ENCODE measurements at regions not wholly inside any gene's neighbourhood (a gene's known extent, or its start where the extent isn't known, plus 50 kb on each side); places are given as distances from the start of the nearest gene placed in this dataset.

DNA sequence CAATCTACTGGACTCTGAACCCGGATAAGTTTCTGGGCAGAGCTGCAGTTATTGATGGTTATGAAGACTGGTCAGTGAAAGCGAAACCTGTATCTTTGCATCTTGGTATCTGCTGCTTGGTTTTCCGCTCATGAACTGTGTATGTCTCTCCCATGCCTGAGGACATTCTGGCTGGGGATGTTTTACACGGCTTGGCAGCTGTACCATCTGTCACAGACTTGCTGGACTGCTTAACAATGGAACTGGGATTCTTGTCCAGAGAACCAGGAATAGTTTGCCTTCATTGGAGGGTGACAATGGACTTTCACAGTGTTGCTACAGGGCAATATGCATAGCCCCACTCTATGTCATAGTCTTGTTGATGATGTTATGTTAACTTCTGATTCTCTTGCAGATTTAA lies 119.9 kb upstream of the TMEM106B start:
- intact Hi-C loops (cut with micrococcal nuclease; ENCODE audit: unreplicated experiment): no loop called here
- H3K79me2 ChIP-seq (ENCODE audit: insufficient read depth, low read length): no peaks in the 10 kb centered on the region
- H3K4me2 ChIP-seq (ENCODE audit: low read depth, low read length): 0 out of 2 replicates have a peak overlapping the region, but pooled peaks have one; percentile 11
- no peak overlapping the region for H3K4me3 ChIP-seq (replicated peaks in 1 of 3; ENCODE audit: insufficient read depth in 1 of 3, low read depth in 2 of 3, low read length in 3 of 3)
- 56% methylated on average over 4 of the region's 4 CpGs for WGBS (ENCODE audit: low lambda C conversion rate)
- ChIA-PET CTCF (ENCODE audit: low intra/inter-chr PET ratio, low total read pairs) (no interaction called here), POLR2A (no interaction called here)
- TF ChIP-seq ZNF546 (CRISPR knock-in tag; conservative IDR thresholded peaks at IDR 0.05) (no peak), ZNF121 (CRISPR knock-in tag; IDR thresholded peaks at IDR 0.05) (no peak), ZNF589 (CRISPR knock-in tag; conservative IDR thresholded peaks at IDR 0.05) (no peak), RFX3 (CRISPR knock-in tag; IDR thresholded peaks at IDR 0.05) (no peak), MTF1 (CRISPR knock-in tag; IDR thresholded peaks at IDR 0.05) (no peak), ZNF547 (CRISPR knock-in tag; IDR thresholded peaks at IDR 0.05) (no peak), SNRNP70 (IDR thresholded peaks at IDR 0.05; ENCODE audit: low read depth, low read length) (no peak)
- TF ChIP-seq, protein P1, sequence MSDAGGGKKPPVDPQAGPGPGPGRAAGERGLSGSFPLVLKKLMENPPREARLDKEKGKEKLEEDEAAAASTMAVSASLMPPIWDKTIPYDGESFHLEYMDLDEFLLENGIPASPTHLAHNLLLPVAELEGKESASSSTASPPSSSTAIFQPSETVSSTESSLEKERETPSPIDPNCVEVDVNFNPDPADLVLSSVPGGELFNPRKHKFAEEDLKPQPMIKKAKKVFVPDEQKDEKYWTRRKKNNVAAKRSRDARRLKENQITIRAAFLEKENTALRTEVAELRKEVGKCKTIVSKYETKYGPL (CRISPR knock-in tag; IDR thresholded peaks at IDR 0.05): no peak
- TF ChIP-seq, protein P2, sequence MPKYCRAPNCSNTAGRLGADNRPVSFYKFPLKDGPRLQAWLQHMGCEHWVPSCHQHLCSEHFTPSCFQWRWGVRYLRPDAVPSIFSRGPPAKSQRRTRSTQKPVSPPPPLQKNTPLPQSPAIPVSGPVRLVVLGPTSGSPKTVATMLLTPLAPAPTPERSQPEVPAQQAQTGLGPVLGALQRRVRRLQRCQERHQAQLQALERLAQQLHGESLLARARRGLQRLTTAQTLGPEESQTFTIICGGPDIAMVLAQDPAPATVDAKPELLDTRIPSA (CRISPR knock-in tag; IDR thresholded peaks at IDR 0.05; ENCODE audit: borderline replicate concordance): no peak
- TF ChIP-seq, protein P3, sequence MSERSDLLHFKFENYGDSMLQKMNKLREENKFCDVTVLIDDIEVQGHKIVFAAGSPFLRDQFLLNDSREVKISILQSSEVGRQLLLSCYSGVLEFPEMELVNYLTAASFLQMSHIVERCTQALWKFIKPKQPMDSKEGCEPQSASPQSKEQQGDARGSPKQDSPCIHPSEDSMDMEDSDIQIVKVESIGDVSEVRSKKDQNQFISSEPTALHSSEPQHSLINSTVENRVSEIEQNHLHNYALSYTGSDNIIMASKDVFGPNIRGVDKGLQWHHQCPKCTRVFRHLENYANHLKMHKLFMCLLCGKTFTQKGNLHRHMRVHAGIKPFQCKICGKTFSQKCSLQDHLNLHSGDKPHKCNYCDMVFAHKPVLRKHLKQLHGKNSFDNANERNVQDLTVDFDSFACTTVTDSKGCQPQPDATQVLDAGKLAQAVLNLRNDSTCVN (CRISPR knock-in tag; IDR thresholded peaks at IDR 0.05; ENCODE audit: borderline replicate concordance): no peak
- FAIRE-seq: no peak
- no peak overlapping the region for H3K9ac ChIP-seq (ENCODE audit: insufficient read depth, low read depth, low read length)
- BruUV-seq (replicated peaks): no TSS peak
- no peaks in the 10 kb centered on the region for H4K20me1 ChIP-seq (ENCODE audit: insufficient read depth, low read length)
- no peak overlapping the region for H2AFZ ChIP-seq (ENCODE audit: low read length)
- no peaks in the 10 kb centered on the region for H3K36me3 ChIP-seq (replicated peaks in 1 of 2; ENCODE audit: control insufficient read depth in 1 of 2, insufficient read depth in 2 of 2, low read length in 2 of 2)
- no peak overlapping the region for H3K27ac ChIP-seq (ENCODE audit: extremely low read length, insufficient read depth, low read length)
- no peaks in the 10 kb centered on the region for H3K27me3 ChIP-seq (ENCODE audit: control insufficient read depth in 1 of 2, insufficient read depth in 2 of 2, low read length in 2 of 2)
- DNase-seq (ENCODE audit: low spot score): no peak
- ATAC-seq: peak; percentile 35; the same call in 1 of the 3 replicates
- no peaks in the 10 kb centered on the region for H3K4me1 ChIP-seq (ENCODE audit: insufficient read depth, low read length)
- peaks cover 21% of the 10 kb centered on the region for H3K9me3 ChIP-seq (ENCODE audit: low read length)
- in situ Hi-C loops (cut with HindIII; ENCODE audit: extremely low pct_ligation_motif_present, low pct_unique_long_range_greater_than_20kb): no loop called here

Data from HepG2 (cell line).